KBM-7 (cell line): ENCODE measurements at regions not wholly inside any gene's neighbourhood (a gene's known extent, or its start where the extent isn't known, plus 50 kb on each side); places are given as distances from the start of the nearest gene placed in this dataset.
A peak's percentile ranks its signal among the peaks of the same experiment; 100 is the strongest.

ENCODE experiments used
- DNase-seq: peaks from one replicate; pipeline ENCODE4 v3.0.0-alpha.2; 2015
- in situ Hi-C: fragments of 300-500 bp; cut with MboI; formaldehyde crosslinking; loops from 2 replicates; pipeline ENCODE4 v1.14.3; 2020; ENCODE audit warnings: low sequenced_read_pairs, low pct_unique_long_range_greater_than_20kb, mixed read lengths

GRCh38 chr10:78757344-78757925, 311.3 kb upstream of the ZMIZ1 start:
- no peak for DNase-seq
- in situ Hi-C loops, result no loop called here

- in situ Hi-C loops, result no loop called here
- no peak for DNase-seq
Observed at GRCh38 chr10:78758176-78758575, 310.6 kb upstream of the ZMIZ1 start.

GRCh38 chr10:78759456-78760120, 309.2 kb upstream of the ZMIZ1 start:
- in situ Hi-C loops, result no loop called here
- DNase-seq, result no peak

GRCh38 chr10:78760463-78761310, 308.1 kb upstream of the ZMIZ1 start:
- no peak for DNase-seq
- in situ Hi-C loops, result no loop called here

- in situ Hi-C loops, result no loop called here
- DNase-seq, result no peak
Observed at GRCh38 chr10:78761311-78761781, 307.4 kb upstream of the ZMIZ1 start.

GRCh38 chr10:78762086-78762630, 306.6 kb upstream of the ZMIZ1 start:
- in situ Hi-C loops, result no loop called here
- DNase-seq, result no peak

- DNase-seq, result no peak
- in situ Hi-C loops, result no loop called here
Observed at GRCh38 chr10:78763234-78763633, 305.5 kb upstream of the ZMIZ1 start.

GRCh38 chr10:78763651-78764395, 304.9 kb upstream of the ZMIZ1 start:
- no peak for DNase-seq
- in situ Hi-C loops, result no loop called here

GRCh38 chr10:78764436-78764835, 304.3 kb upstream of the ZMIZ1 start:
- no peak for DNase-seq
- in situ Hi-C loops, result no loop called here

- no peak for DNase-seq
- in situ Hi-C loops, result no loop called here
Observed at GRCh38 chr10:78764846-78765430, 303.8 kb upstream of the ZMIZ1 start.

- DNase-seq, result no peak
- in situ Hi-C loops, result no loop called here
Observed at GRCh38 chr10:78765726-78766335, 302.9 kb upstream of the ZMIZ1 start.

- DNase-seq, result no peak
- in situ Hi-C loops, result no loop called here
Observed at GRCh38 chr10:78766603-78767002, 302.2 kb upstream of the ZMIZ1 start.

GRCh38 chr10:78768041-78768835, 300.5 kb upstream of the ZMIZ1 start:
- in situ Hi-C loops, result no loop called here
- DNase-seq, result no peak

- in situ Hi-C loops, result no loop called here
- DNase-seq, result peak; percentile 28
Observed at GRCh38 chr10:78768876-78769275, 299.9 kb upstream of the ZMIZ1 start.

- DNase-seq, result no peak
- in situ Hi-C loops, result no loop called here
Observed at GRCh38 chr10:78769526-78769925, 299.2 kb upstream of the ZMIZ1 start.

- DNase-seq, result no peak
- in situ Hi-C loops, result no loop called here
Observed at GRCh38 chr10:78770167-78771090, 298.3 kb upstream of the ZMIZ1 start.

GRCh38 chr10:78771260-78771659, 297.5 kb upstream of the ZMIZ1 start:
- no peak for DNase-seq
- in situ Hi-C loops, result no loop called here
